Keratinocyte (primary cell): ENCODE measurements at regions not wholly inside any gene's neighbourhood (a gene's known extent, or its start where the extent isn't known, plus 50 kb on each side); places are given as distances from the start of the nearest gene placed in this dataset.

Experiments used
- DNase-seq: peaks from one replicate; pipeline ENCODE4 v3.0.0-alpha.2; 2011; ENCODE audit warnings: low read depth, missing footprints, low spot score
- FAIRE-seq: peaks from 2 replicates; lab custom pipeline; 2011; peaks lifted over from hg19 to GRCh38; lab: Jason Lieb, UNC
- H2AFZ ChIP-seq: 2 replicates; pipeline ENCODE4 v1.6.0; 2012; ENCODE audit warnings: low read length, control low read depth, inconsistent platforms; ENCODE audit not compliant: control insufficient read depth
- H3K27ac ChIP-seq: 2 replicates; pipeline ENCODE4 v1.5.1; 2011; ENCODE audit warnings: low read length; ENCODE audit not compliant: control insufficient read depth, insufficient read depth
- H3K27me3 ChIP-seq: 3 replicates; pipeline ENCODE4 v1.6.0; 2011; ENCODE audit warnings: low read length; ENCODE audit not compliant: control insufficient read depth, insufficient read depth; ENCODE audit errors: extremely low read depth
- H3K36me3 ChIP-seq, 2 experiments: 2 replicates in 1 of 2; 3 replicates in 1 of 2; pipeline ENCODE4 v1.5.1; 2011; ENCODE audit warnings: low read length in 2 of 2, mild to moderate bottlenecking in 1 of 2; ENCODE audit not compliant: control insufficient read depth in 2 of 2, insufficient read depth in 2 of 2; ENCODE audit errors: extremely low read depth in 1 of 2
- H3K4me1 ChIP-seq: 3 replicates; pipeline ENCODE4 v1.5.1; 2011; ENCODE audit warnings: low read length; ENCODE audit not compliant: control insufficient read depth, insufficient read depth; ENCODE audit errors: extremely low read depth
- H3K4me2 ChIP-seq: 3 replicates; pipeline ENCODE4 v1.6.0; 2011; ENCODE audit warnings: low read depth, low read length; ENCODE audit not compliant: control insufficient read depth, insufficient read depth; ENCODE audit errors: extremely low read depth
- H3K4me3 ChIP-seq, 3 experiments: fragments of 200-600 bp in 1 of 3; sonication (generic) in 1 of 3; 2 replicates in 2 of 3; 3 replicates in 1 of 3; pipeline ENCODE4 v1.5.1; 2011 to 2016; ENCODE audit warnings: low read length in 3 of 3, mild to moderate bottlenecking in 3 of 3, control low read depth in 2 of 3, inconsistent platforms in 1 of 3, low read depth in 1 of 3, mixed read lengths in 1 of 3, mixed run types in 1 of 3, moderate library complexity in 1 of 3; ENCODE audit not compliant: control insufficient read depth in 2 of 3, insufficient read depth in 2 of 3; ENCODE audit errors: extremely low read depth in 1 of 3
- H3K79me2 ChIP-seq: 2 replicates; pipeline ENCODE4 v1.6.0; 2012; ENCODE audit warnings: low read length; ENCODE audit not compliant: control insufficient read depth, insufficient read depth
- H3K9ac ChIP-seq: 3 replicates; pipeline ENCODE4 v1.6.0; 2011; ENCODE audit warnings: low read length; ENCODE audit not compliant: control insufficient read depth, insufficient read depth; ENCODE audit errors: extremely low read depth
- H3K9me1 ChIP-seq: 3 replicates; pipeline ENCODE4 v1.6.0; 2011; ENCODE audit warnings: low read length; ENCODE audit not compliant: control insufficient read depth, insufficient read depth; ENCODE audit errors: extremely low read depth
- H3K9me3 ChIP-seq: 2 replicates; pipeline ENCODE4 v1.5.1; 2012; ENCODE audit warnings: low read depth, low read length; ENCODE audit not compliant: control insufficient read depth
- H4K20me1 ChIP-seq: 3 replicates; pipeline ENCODE4 v1.6.0; 2011; ENCODE audit warnings: low read length; ENCODE audit not compliant: control insufficient read depth, insufficient read depth; ENCODE audit errors: extremely low read depth
- CTCF ChIP-seq, 3 experiments: IDR thresholded peaks in 1 of 3; conservative IDR thresholded peaks in 1 of 3; optimal IDR thresholded peaks in 1 of 3; 2 replicates in 2 of 3; 3 replicates in 1 of 3; pipeline versions ENCODE3 to v1.5.1; 2011; ENCODE audit warnings: low read length in 3 of 3, mild to moderate bottlenecking in 3 of 3, moderate library complexity in 2 of 3, control low read depth in 1 of 3, inconsistent platforms in 1 of 3; ENCODE audit not compliant: insufficient read depth in 2 of 3; ENCODE audit errors: extremely low read depth in 1 of 3
- EZH2 ChIP-seq: IDR thresholded peaks from one replicate; pipeline ENCODE4 v1.6.1; 2012; ENCODE audit warnings: inconsistent platforms, mild to moderate bottlenecking, low read length, moderate library complexity
- dilution Hi-C: fragments of 300-500 bp; cut with MboI; formaldehyde crosslinking; loops from one replicate; pipeline ENCODE4 v1.7.0; 2020; ENCODE audit warnings: low sequenced_read_pairs; ENCODE audit not compliant: extremely low pct_ligation_motif_present

GRCh38 chr3:39657775-39658174, 151.6 kb upstream of the MYRIP start:
- Histone ChIP-seq H4K20me1 (no peaks in the 10 kb centered on the region), H3K4me2 (no peak overlapping the region), H3K79me2 (no peaks in the 10 kb centered on the region), H3K9me1 (no peaks in the 10 kb centered on the region), H3K27ac (no peak overlapping the region), H3K27me3 (no peaks in the 10 kb centered on the region), H3K36me3 (no peaks in the 10 kb centered on the region), H2AFZ (no peak overlapping the region), H3K9me3 (no peaks in the 10 kb centered on the region), H3K4me1 (no peaks in the 10 kb centered on the region), H3K9ac (no peak overlapping the region), H3K4me3 (no peak overlapping the region)
- no peak for TF ChIP-seq CTCF (optimal IDR thresholded peaks at IDR 0.05 in 1 of 3, IDR thresholded peaks at IDR 0.05 in 1 of 3, conservative IDR thresholded peaks at IDR 0.05 in 1 of 3; ENCODE audit: extremely low read depth in 1 of 3, insufficient read depth in 2 of 3, low read length in 3 of 3)
- no peak for TF ChIP-seq EZH2
- dilution Hi-C loops = no loop called here
- DNase-seq (no peak), FAIRE-seq (no peak)

- H3K9me3 ChIP-seq = no peaks in the 10 kb centered on the region
- no peak for DNase-seq
- TF ChIP-seq EZH2 (no peak), CTCF (optimal IDR thresholded peaks at IDR 0.05 in 1 of 3, IDR thresholded peaks at IDR 0.05 in 1 of 3, conservative IDR thresholded peaks at IDR 0.05 in 1 of 3; ENCODE audit: extremely low read depth in 1 of 3, insufficient read depth in 2 of 3, low read length in 3 of 3) (no peak)
- dilution Hi-C loops = no loop called here
- H3K27me3 ChIP-seq = no peaks in the 10 kb centered on the region
- no peak overlapping the region for H2AFZ ChIP-seq
- no peaks in the 10 kb centered on the region for H3K79me2 ChIP-seq
- no peak overlapping the region for H3K27ac ChIP-seq
- no peaks in the 10 kb centered on the region for H3K36me3 ChIP-seq
- H3K9ac ChIP-seq = no peak overlapping the region
- FAIRE-seq = no peak
- no peak overlapping the region for H3K4me3 ChIP-seq
- H3K4me1 ChIP-seq = no peaks in the 10 kb centered on the region
- H3K4me2 ChIP-seq = no peak overlapping the region
- H4K20me1 ChIP-seq = no peaks in the 10 kb centered on the region
- H3K9me1 ChIP-seq = no peaks in the 10 kb centered on the region
These were observed 144.5 kb upstream of the MYRIP start for GRCh38 chr3:39664931-39665330.
